ENCODE measurements at regions not wholly inside any gene's neighbourhood (a gene's known extent, or its start where the extent isn't known, plus 50 kb on each side); places are given as distances from the start of the nearest gene placed in this dataset.

GRCh38 chr16:51374790-51375189 is 223.7 kb upstream of the SALL1 start:
- TF ChIP-seq EZH2 (IDR thresholded peaks at IDR 0.05; ENCODE audit: borderline replicate concordance) (no peak), EZH2phosphoT487 (IDR thresholded peaks at IDR 0.05; ENCODE audit: low read depth, severe bottlenecking, unreplicated experiment) (no peak)
